HS-5 (cell line): ENCODE measurements at regions not wholly inside any gene's neighbourhood (a gene's known extent, or its start where the extent isn't known, plus 50 kb on each side); places are given as distances from the start of the nearest gene placed in this dataset.

Experiments used
- DNase-seq: peaks from one replicate; pipeline ENCODE4 v3.0.0-alpha.2; 2012; ENCODE audit warnings: low read depth

- DNase-seq, result no peak
Observed at GRCh38 chr19:28882818-28883217, 330.1 kb downstream of the UQCRFS1 start.

- no peak for DNase-seq
Observed at GRCh38 chr19:28881616-28882015, 331.3 kb downstream of the UQCRFS1 start.

GRCh38 chr19:28880735-28881401, 332.1 kb downstream of the UQCRFS1 start:
- no peak for DNase-seq

- DNase-seq, result peak; percentile 4
Observed at GRCh38 chr19:28878862-28879566, 333.9 kb downstream of the UQCRFS1 start.

GRCh38 chr19:28876609-28877123, 336.3 kb downstream of the UQCRFS1 start:
- no peak for DNase-seq

GRCh38 chr19:28874742-28875141, 338.2 kb downstream of the UQCRFS1 start:
- DNase-seq, result no peak

- DNase-seq, result no peak
Observed at GRCh38 chr19:28873301-28873700, 339.6 kb downstream of the UQCRFS1 start.

- DNase-seq, result no peak
Observed at GRCh38 chr19:28871099-28871725, 341.7 kb downstream of the UQCRFS1 start.

GRCh38 chr19:28869459-28869858, 343.5 kb downstream of the UQCRFS1 start:
- DNase-seq, result no peak

GRCh38 chr19:28868836-28869235, 344.1 kb downstream of the UQCRFS1 start:
- no peak for DNase-seq

- DNase-seq, result no peak
Observed at GRCh38 chr19:28867978-28868377, 345.0 kb downstream of the UQCRFS1 start.

GRCh38 chr19:28864577-28865042, 348.3 kb downstream of the UQCRFS1 start:
- DNase-seq, result no peak

GRCh38 chr19:28864024-28864503, 348.9 kb downstream of the UQCRFS1 start:
- DNase-seq, result no peak

- no peak for DNase-seq
Observed at GRCh38 chr19:28862238-28862637, 350.7 kb downstream of the UQCRFS1 start.

GRCh38 chr19:28859811-28860210, 353.1 kb downstream of the UQCRFS1 start:
- DNase-seq, result no peak

- no peak for DNase-seq
Observed at GRCh38 chr19:28858933-28859332, 354.0 kb downstream of the UQCRFS1 start.

GRCh38 chr19:28857967-28858366, 355.0 kb downstream of the UQCRFS1 start:
- DNase-seq, result no peak

GRCh38 chr19:28855216-28855615, 357.7 kb downstream of the UQCRFS1 start:
- no peak for DNase-seq

GRCh38 chr19:28847468-28847867, 365.5 kb downstream of the UQCRFS1 start:
- DNase-seq, result peak; percentile 3

- DNase-seq, result no peak
Observed at GRCh38 chr19:28846094-28846812, 366.7 kb downstream of the UQCRFS1 start.

GRCh38 chr19:28843761-28844492, 369.0 kb downstream of the UQCRFS1 start:
- DNase-seq, result no peak
